Adrenal gland (tissue), 9 donors: ENCODE measurements at regions not wholly inside any gene's neighbourhood (a gene's known extent, or its start where the extent isn't known, plus 50 kb on each side); places are given as distances from the start of the nearest gene placed in this dataset.

Experiments used
- DNase-seq, 7 donors: peaks; one replicate each; pipeline ENCODE4 v3.0.0-alpha.2; 2019 to 2020
- H3K27ac ChIP-seq, 5 donors: fragments of 200-600 bp; sonication (generic) in 4 of 5; 1 replicate in 3 of 5; 2 replicates in 2 of 5; pipeline versions ENCODE4 v1.5.1 to v1.8.0; 2016 to 2020; ENCODE audit warnings: mild to moderate bottlenecking in 1 of 5
- H3K27me3 ChIP-seq: fragments of 200-600 bp; 2 replicates; pipeline ENCODE4 v1.8.0; 2021
- H3K36me3 ChIP-seq, 2 donors: fragments of 200-600 bp; replicated peaks in 1 of 2; 1 replicate in 1 of 2; 2 replicates in 1 of 2; pipeline versions ENCODE4 v1.5.1 to v1.8.0; 2018 to 2022
- H3K4me1 ChIP-seq, 2 donors: fragments of 200-600 bp; replicated peaks in 1 of 2; 1 replicate in 1 of 2; 2 replicates in 1 of 2; pipeline versions ENCODE4 v1.5.1 to v1.8.0; 2018 to 2021
- H3K4me3 ChIP-seq, 4 donors: fragments of 200-600 bp; sonication (generic) in 3 of 4; one replicate each; pipeline ENCODE4 v1.5.1; 2016 to 2018
- H3K9me3 ChIP-seq, 3 donors: fragments of 200-600 bp; sonication (generic) in 1 of 3; replicated peaks in 1 of 3; 1 replicate in 2 of 3; 2 replicates in 1 of 3; pipeline versions ENCODE4 v1.5.1 to v1.8.0; 2016 to 2021
- POLR2A ChIP-seq, 2 donors: fragments of 450-650 bp; IDR thresholded peaks; one replicate each; pipeline ENCODE4 v1.6.1; 2017; ENCODE audit warnings: antibody characterized with exemption in 2 of 2, mild to moderate bottlenecking in 2 of 2, moderate library complexity in 1 of 2
- WGBS, 4 donors: extraction: QIAGEN DNeasy Blood & Tissue Kit in 2 of 4; methylation state at CpG; one replicate each; pipeline versions ENCODE4 v1.1.5 to v1.1.7; 2013 to 2017; 5-methylcytosine and 5-hydroxymethylcytosine counted together
- intact Hi-C, 2 donors: fragments of 100-400 bp; cut with DNase I; formaldehyde crosslinking; loops; one replicate each; pipeline versions ENCODE4 v1.14.1 to v1.15.0; 2022 to 2023
- TF ChIP-seq, protein P1 (sequence below), 6 experiments: fragments of 450-650 bp in 4 of 6; fragments of 200-600 bp in 2 of 6; sonication (generic) in 1 of 6; IDR thresholded peaks; 1 replicate in 5 of 6; 2 replicates in 1 of 6; pipeline versions ENCODE4 v1.5.1 to v1.8.0; 2016 to 2021; ENCODE audit warnings: antibody characterized with exemption in 6 of 6, mild to moderate bottlenecking in 2 of 6, moderate library complexity in 1 of 6
- donor health status: healthy with polysubstance abuse.
- donor health status: Bipolar disorder and iron deficiency.
- donor health status: DM: yes; HTN: yes; CAD: no.
- donor health status: DM: no; HTN: no; CAD: no.
- donor health status: DM: no; HTN: no; CAD: no.

DNA sequence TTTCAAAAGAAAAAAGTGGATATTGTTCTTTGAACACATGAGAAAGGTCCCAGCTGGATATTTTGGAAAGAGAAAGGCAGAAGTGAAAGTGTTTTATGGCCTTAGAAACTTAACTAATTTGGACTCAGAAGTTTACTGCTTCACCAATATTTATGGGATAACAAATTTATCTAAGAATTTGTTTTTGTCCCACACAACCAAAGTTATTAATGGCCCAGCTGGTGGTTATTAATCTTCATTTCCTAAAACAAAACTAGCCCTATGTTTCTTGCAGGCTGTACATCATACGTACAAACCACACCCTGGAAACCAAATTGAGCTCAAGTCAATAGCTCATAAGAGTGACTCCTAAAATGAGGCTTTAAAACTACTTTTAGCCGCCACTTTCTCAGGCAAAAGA is 372.9 kb upstream of the LMCD1 start:
- intact Hi-C loops, result no loop called here
- Histone ChIP-seq H3K36me3 (no peaks in the 10 kb centered on the region), H3K4me1 (no peaks in the 10 kb centered on the region), H3K9me3 (no peaks in the 10 kb centered on the region), H3K27ac (no peak overlapping the region), H3K4me3 (no peak overlapping the region), H3K27me3 (no peaks in the 10 kb centered on the region)
- 27 to 34% (median 34%) methylated on average over 2 of the region's 2 CpGs for WGBS, 4 donors
- no peak for DNase-seq
- TF ChIP-seq, protein P1, sequence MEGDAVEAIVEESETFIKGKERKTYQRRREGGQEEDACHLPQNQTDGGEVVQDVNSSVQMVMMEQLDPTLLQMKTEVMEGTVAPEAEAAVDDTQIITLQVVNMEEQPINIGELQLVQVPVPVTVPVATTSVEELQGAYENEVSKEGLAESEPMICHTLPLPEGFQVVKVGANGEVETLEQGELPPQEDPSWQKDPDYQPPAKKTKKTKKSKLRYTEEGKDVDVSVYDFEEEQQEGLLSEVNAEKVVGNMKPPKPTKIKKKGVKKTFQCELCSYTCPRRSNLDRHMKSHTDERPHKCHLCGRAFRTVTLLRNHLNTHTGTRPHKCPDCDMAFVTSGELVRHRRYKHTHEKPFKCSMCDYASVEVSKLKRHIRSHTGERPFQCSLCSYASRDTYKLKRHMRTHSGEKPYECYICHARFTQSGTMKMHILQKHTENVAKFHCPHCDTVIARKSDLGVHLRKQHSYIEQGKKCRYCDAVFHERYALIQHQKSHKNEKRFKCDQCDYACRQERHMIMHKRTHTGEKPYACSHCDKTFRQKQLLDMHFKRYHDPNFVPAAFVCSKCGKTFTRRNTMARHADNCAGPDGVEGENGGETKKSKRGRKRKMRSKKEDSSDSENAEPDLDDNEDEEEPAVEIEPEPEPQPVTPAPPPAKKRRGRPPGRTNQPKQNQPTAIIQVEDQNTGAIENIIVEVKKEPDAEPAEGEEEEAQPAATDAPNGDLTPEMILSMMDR (IDR thresholded peaks at IDR 0.05), result no peak
- no peak for TF ChIP-seq POLR2A (IDR thresholded peaks at IDR 0.05)

DNA sequence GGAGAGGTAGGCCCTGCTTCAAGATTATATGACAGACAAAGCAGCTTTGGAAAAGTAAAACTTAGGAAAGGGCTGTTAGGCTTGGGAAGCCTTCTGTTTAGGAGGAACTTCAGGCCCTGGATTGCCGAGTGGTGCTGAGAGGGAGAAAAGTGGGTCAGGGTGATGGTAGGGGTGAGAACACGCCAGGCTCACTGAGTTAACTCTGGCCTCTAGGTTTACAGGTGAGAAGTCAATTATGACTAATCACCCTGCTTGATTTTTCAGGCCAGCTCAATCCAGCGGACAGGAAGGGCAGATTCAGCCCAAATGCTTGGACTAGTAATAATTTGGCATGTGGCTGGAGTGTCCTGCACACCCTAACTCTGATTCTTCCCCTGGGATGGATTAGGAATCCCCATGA is 365.1 kb upstream of the LMCD1 start:
- WGBS, 4 donors, result 52 to 84% (median 68%) methylated on average over 3 of the region's 3 CpGs
- H3K27ac ChIP-seq, result no peak overlapping the region
- H3K4me1 ChIP-seq, result no peaks in the 10 kb centered on the region
- no peak for DNase-seq
- no peaks in the 10 kb centered on the region for H3K9me3 ChIP-seq
- no peaks in the 10 kb centered on the region for H3K27me3 ChIP-seq
- intact Hi-C loops, result no loop called here
- TF ChIP-seq, protein P1 (IDR thresholded peaks at IDR 0.05), result no peak
- no peak for TF ChIP-seq POLR2A (IDR thresholded peaks at IDR 0.05)
- no peak overlapping the region for H3K4me3 ChIP-seq
- no peaks in the 10 kb centered on the region for H3K36me3 ChIP-seq

DNA sequence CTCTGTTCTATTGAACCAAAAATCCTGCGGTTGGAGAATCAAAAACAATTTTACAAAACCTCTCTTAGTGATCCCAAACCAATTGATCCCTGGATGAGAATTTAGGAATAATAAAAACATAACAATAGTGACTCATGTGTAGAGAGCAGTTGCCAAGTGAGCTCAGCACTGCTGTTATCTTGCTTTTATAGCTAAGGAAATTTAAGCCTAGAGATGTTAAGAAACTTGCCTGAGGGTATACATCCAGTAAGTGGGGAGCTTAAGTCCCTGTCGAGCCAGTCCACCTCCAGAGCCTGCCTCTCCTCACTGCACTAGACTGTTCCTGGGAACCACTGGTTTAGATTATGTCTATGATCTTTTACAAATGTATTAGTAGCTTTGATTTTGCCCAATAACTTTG is 358.4 kb upstream of the LMCD1 start:
- H3K9me3 ChIP-seq, result no peaks in the 10 kb centered on the region
- no peak for TF ChIP-seq POLR2A (IDR thresholded peaks at IDR 0.05)
- TF ChIP-seq, protein P1 (IDR thresholded peaks at IDR 0.05), result no peak
- no peak overlapping the region for H3K4me3 ChIP-seq
- 46 to 69% (median 51%) methylated on average over 2 of the region's 2 CpGs for WGBS, 4 donors
- H3K36me3 ChIP-seq, result no peaks in the 10 kb centered on the region
- H3K27ac ChIP-seq, result no peak overlapping the region
- H3K4me1 ChIP-seq, result peaks cover 0 to 5% of the 10 kb centered on the region in 2 donors
- intact Hi-C loops, result no loop called here
- DNase-seq, result no peak
- no peaks in the 10 kb centered on the region for H3K27me3 ChIP-seq

DNA sequence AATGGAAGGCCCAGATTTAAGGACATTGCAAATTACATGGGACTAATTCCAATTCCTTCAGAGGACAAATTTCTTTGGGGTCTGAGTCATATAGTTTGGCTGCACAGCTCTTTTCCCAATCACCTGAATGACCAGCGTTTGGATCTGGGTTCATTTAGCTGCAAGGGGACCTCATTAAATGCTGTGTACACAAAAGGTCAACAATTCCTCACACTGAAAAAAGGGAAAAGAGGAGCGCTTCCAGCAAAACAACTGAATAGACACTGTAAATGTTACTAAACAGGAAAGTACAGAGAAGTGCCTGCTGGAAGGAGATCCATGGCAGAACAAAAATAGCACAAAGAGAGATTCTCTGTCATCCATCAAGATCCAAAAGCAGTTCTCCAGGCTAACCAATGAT is 356.0 kb upstream of the LMCD1 start:
- H3K27me3 ChIP-seq, result no peaks in the 10 kb centered on the region
- no peaks in the 10 kb centered on the region for H3K36me3 ChIP-seq
- WGBS, 4 donors, result 13 to 57% (median 33%) methylated on average over 2 of the region's 2 CpGs
- TF ChIP-seq, protein P1 (IDR thresholded peaks at IDR 0.05), result no peak
- no peak for TF ChIP-seq POLR2A (IDR thresholded peaks at IDR 0.05)
- DNase-seq, result no peak
- intact Hi-C loops, result no loop called here
- no peak overlapping the region for H3K27ac ChIP-seq
- H3K4me3 ChIP-seq, result no peak overlapping the region
- no peaks in the 10 kb centered on the region for H3K9me3 ChIP-seq
- H3K4me1 ChIP-seq, result peaks cover 0 to 5% of the 10 kb centered on the region in 2 donors
